Mesendoderm (in vitro differentiated cells): ENCODE measurements at regions not wholly inside any gene's neighbourhood (a gene's known extent, or its start where the extent isn't known, plus 50 kb on each side); places are given as distances from the start of the nearest gene placed in this dataset.

Source experiments
- DNase-seq: peaks from one replicate; pipeline ENCODE4 v3.0.0; 2013
- H2AK5ac ChIP-seq: 2 replicates; pipeline ENCODE4 v1.6.1; 2013; ENCODE audit warnings: low read length, inconsistent platforms
- H2BK120ac ChIP-seq: 2 replicates; pipeline ENCODE4 v1.6.1; 2013; ENCODE audit warnings: low read depth, mild to moderate bottlenecking, low read length, moderate library complexity, mixed read lengths
- H2BK15ac ChIP-seq: replicated peaks from 2 replicates; pipeline ENCODE4 v1.6.1; 2013; ENCODE audit warnings: low read depth, mild to moderate bottlenecking, moderate library complexity
- H2BK5ac ChIP-seq: 2 replicates; pipeline ENCODE4 v1.6.1; 2013; ENCODE audit warnings: low read length, inconsistent platforms
- H3K18ac ChIP-seq: 2 replicates; pipeline ENCODE4 v1.6.1; 2013; ENCODE audit warnings: mild to moderate bottlenecking, low read length, mixed read lengths
- H3K23ac ChIP-seq: one replicate; pipeline ENCODE4 v1.6.1; 2013; ENCODE audit warnings: low read length
- H3K27ac ChIP-seq: 2 replicates; pipeline ENCODE4 v1.5.1; 2013; ENCODE audit warnings: low read depth, mild to moderate bottlenecking, inconsistent platforms, low read length, moderate library complexity
- H3K27me3 ChIP-seq: 2 replicates; pipeline ENCODE4 v1.6.1; 2013; ENCODE audit warnings: low read length, control low read depth, mild to moderate bottlenecking, inconsistent platforms; ENCODE audit not compliant: insufficient read depth, poor library complexity
- H3K36me3 ChIP-seq: 2 replicates; pipeline ENCODE4 v1.6.1; 2013; ENCODE audit warnings: low read length, inconsistent platforms; ENCODE audit not compliant: control insufficient read depth, insufficient read depth
- H3K4ac ChIP-seq: one replicate; pipeline ENCODE4 v1.6.1; 2013; ENCODE audit warnings: low read depth, mild to moderate bottlenecking, low read length, moderate library complexity
- H3K4me1 ChIP-seq: 2 replicates; pipeline ENCODE4 v1.6.1; 2013; ENCODE audit warnings: low read depth, low read length, inconsistent platforms; ENCODE audit not compliant: control insufficient read depth
- H3K4me2 ChIP-seq: 2 replicates; pipeline ENCODE4 v1.6.1; 2013; ENCODE audit warnings: low read length
- H3K4me3 ChIP-seq: 2 replicates; pipeline ENCODE4 v1.5.1; 2013; ENCODE audit warnings: mild to moderate bottlenecking, low read length
- H3K56ac ChIP-seq: one replicate; pipeline ENCODE4 v1.6.1; 2013; ENCODE audit warnings: low read length
- H3K79me1 ChIP-seq: 2 replicates; pipeline ENCODE4 v1.6.1; 2013; ENCODE audit warnings: low read length, inconsistent platforms
- H3K79me2 ChIP-seq: 2 replicates; pipeline ENCODE4 v1.6.1; 2013; ENCODE audit warnings: mild to moderate bottlenecking, low read length; ENCODE audit not compliant: control insufficient read depth, insufficient read depth
- H3K9ac ChIP-seq: 2 replicates; pipeline ENCODE4 v1.6.1; 2013; ENCODE audit warnings: low read length, inconsistent platforms
- H4K5ac ChIP-seq: one replicate; pipeline ENCODE4 v1.6.1; 2013; ENCODE audit warnings: low read length
- H4K8ac ChIP-seq: one replicate; pipeline ENCODE4 v1.6.1; 2013; ENCODE audit warnings: low read depth, mild to moderate bottlenecking, control low read depth, low read length, moderate library complexity
- WGBS: extraction: QIAGEN DNeasy Blood & Tissue Kit; methylation state at CpG from one replicate; pipeline ENCODE4 v1.1.7; 2013; ENCODE audit warnings: low lambda C conversion rate, missing lambda C conversion rate; ENCODE audit not compliant: insufficient coverage; ENCODE audit errors: extremely low coverage; 5-methylcytosine and 5-hydroxymethylcytosine counted together

- H2BK15ac ChIP-seq, result no peak overlapping the region
- H3K27me3 ChIP-seq, result no peaks in the 10 kb centered on the region
- no peak overlapping the region for H3K18ac ChIP-seq
- no peak overlapping the region for H2BK120ac ChIP-seq
- no CpG with 5 or more reads among the region's 1 CpG for WGBS
- H3K9ac ChIP-seq, result no peak overlapping the region
- H4K8ac ChIP-seq, result no peak overlapping the region
- H3K4ac ChIP-seq, result no peak overlapping the region
- H4K5ac ChIP-seq, result no peak overlapping the region
- no peak overlapping the region for H3K4me3 ChIP-seq
- H3K36me3 ChIP-seq, result no peaks in the 10 kb centered on the region
- no peaks in the 10 kb centered on the region for H3K79me2 ChIP-seq
- H2BK5ac ChIP-seq, result no peak overlapping the region
- H3K27ac ChIP-seq, result no peak overlapping the region
- H2AK5ac ChIP-seq, result no peak overlapping the region
- no peak overlapping the region for H3K56ac ChIP-seq
- H3K23ac ChIP-seq, result no peak overlapping the region
- no peaks in the 10 kb centered on the region for H3K4me1 ChIP-seq
- H3K79me1 ChIP-seq, result no peaks in the 10 kb centered on the region
- no peak overlapping the region for H3K4me2 ChIP-seq
- DNase-seq, result no peak
These were observed 74.9 kb upstream of the SELENOP start for GRCh38 chr5:42886635-42887034.

DNA sequence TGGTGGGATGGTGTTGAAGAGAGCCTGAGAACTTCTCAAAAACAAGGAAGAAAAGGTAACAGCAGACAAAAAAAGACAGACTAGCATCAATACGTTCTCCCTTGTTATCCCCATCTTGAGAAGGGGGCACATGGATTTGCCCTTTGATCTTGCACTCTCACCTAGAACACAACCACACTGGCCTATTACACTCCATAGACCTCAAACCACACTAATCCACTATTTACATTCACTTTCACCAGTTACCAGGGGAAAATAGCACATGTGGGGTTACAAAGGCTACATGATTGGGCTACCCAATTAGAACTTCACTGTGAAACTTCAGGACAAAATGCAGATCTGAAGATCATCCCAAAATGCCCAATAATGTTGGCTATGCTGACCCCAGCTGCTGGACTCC lies 72.6 kb upstream of the SELENOP start:
- Histone ChIP-seq H3K9ac (no peak overlapping the region), H4K5ac (no peak overlapping the region), H2AK5ac (no peak overlapping the region), H3K4me1 (no peaks in the 10 kb centered on the region), H3K27ac (no peak overlapping the region), H2BK120ac (no peak overlapping the region), H3K4ac (no peak overlapping the region), H3K56ac (no peak overlapping the region), H3K23ac (no peak overlapping the region), H3K4me2 (no peak overlapping the region), H3K18ac (no peak overlapping the region), H3K4me3 (no peak overlapping the region), H2BK5ac (no peak overlapping the region), H4K8ac (no peak overlapping the region), H3K36me3 (no peaks in the 10 kb centered on the region), H2BK15ac (no peak overlapping the region), H3K27me3 (no peaks in the 10 kb centered on the region), H3K79me1 (no peaks in the 10 kb centered on the region), H3K79me2 (no peaks in the 10 kb centered on the region)
- no CpG with 5 or more reads among the region's 1 CpG for WGBS
- DNase-seq, result no peak

DNA sequence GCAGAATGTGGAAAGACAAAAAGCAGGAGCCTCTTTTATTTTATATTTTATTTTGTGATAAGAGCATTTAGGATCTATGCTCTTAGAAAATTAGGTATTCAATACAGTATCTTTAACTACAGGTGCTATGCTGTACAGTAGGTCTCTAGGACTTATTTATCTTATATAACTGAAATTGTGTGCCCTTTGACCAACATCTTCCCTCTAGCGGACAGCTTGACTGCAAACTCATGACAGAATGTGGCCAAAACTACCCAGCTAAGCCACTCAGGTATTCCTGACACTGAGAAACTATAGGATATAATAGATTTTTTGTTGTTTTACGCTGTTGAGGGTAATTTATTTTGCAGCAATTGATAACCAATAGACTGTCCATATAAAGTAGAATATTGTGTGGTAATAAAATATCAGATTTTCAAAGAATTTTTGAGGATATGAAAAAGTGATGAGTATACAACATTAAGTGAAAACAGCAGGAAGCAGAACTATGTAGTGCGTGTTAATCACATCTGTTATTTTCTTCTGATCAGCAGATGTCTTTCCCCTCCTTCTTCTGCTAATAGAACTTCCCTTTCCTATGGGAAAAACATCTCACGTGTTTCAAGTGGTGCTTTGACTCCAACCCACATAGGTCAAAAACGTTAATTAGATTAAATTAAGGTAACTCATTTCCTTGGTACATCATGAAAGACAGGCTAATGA lies 69.9 kb upstream of the SELENOP start:
- Histone ChIP-seq H3K27ac (no peak overlapping the region), H3K27me3 (no peaks in the 10 kb centered on the region), H3K4me2 (no peak overlapping the region), H2BK15ac (no peak overlapping the region), H2AK5ac (no peak overlapping the region), H4K5ac (no peak overlapping the region), H3K4me3 (no peak overlapping the region), H3K79me2 (no peaks in the 10 kb centered on the region), H2BK120ac (no peak overlapping the region), H3K79me1 (no peaks in the 10 kb centered on the region), H3K18ac (no peak overlapping the region), H4K8ac (no peak overlapping the region), H3K36me3 (no peaks in the 10 kb centered on the region), H3K56ac (no peak overlapping the region), H3K23ac (no peak overlapping the region), H3K4me1 (no peaks in the 10 kb centered on the region), H3K4ac (no peak overlapping the region), H3K9ac (no peak overlapping the region), H2BK5ac (no peak overlapping the region)
- WGBS, result 100% methylated on average over 1 of the region's 5 CpGs
- DNase-seq, result no peak

- no peak overlapping the region for H2BK120ac ChIP-seq
- no peak overlapping the region for H3K4me2 ChIP-seq
- no peaks in the 10 kb centered on the region for H3K79me2 ChIP-seq
- WGBS, result no CpG with 5 or more reads among the region's 1 CpG
- H3K4me3 ChIP-seq, result no peak overlapping the region
- H3K18ac ChIP-seq, result no peak overlapping the region
- no peaks in the 10 kb centered on the region for H3K4me1 ChIP-seq
- H3K79me1 ChIP-seq, result no peaks in the 10 kb centered on the region
- no peak overlapping the region for H2AK5ac ChIP-seq
- no peak for DNase-seq
- H2BK5ac ChIP-seq, result no peak overlapping the region
- no peak overlapping the region for H3K4ac ChIP-seq
- H3K9ac ChIP-seq, result no peak overlapping the region
- no peak overlapping the region for H4K8ac ChIP-seq
- H4K5ac ChIP-seq, result no peak overlapping the region
- no peak overlapping the region for H3K27ac ChIP-seq
- no peak overlapping the region for H3K56ac ChIP-seq
- H2BK15ac ChIP-seq, result no peak overlapping the region
- no peak overlapping the region for H3K23ac ChIP-seq
- no peaks in the 10 kb centered on the region for H3K27me3 ChIP-seq
- H3K36me3 ChIP-seq, result no peaks in the 10 kb centered on the region
These were observed 68.9 kb upstream of the SELENOP start for GRCh38 chr5:42880496-42881150.

DNA sequence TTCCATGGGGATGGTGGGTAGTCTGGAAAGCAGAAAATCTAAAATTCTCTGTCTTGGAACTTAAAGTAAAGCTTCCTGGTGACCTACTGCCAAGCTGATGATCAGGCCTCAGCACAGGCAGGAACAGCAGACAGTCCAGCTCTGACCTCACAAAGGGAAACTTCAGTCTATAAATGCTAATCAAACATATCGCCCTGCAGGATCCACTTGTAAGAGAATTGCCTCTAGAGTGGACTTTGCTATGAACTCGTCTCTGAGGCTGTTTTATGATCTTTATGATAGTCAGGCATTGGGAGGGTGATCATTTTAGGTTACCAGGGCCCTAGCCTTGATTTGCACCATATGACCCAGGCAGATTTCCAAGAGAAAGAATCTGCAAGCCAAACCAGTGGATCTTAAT lies 67.6 kb upstream of the SELENOP start:
- no peaks in the 10 kb centered on the region for H3K36me3 ChIP-seq
- H3K23ac ChIP-seq, result no peak overlapping the region
- no peak overlapping the region for H3K4me3 ChIP-seq
- no peak overlapping the region for H4K5ac ChIP-seq
- H3K27ac ChIP-seq, result no peak overlapping the region
- H2BK5ac ChIP-seq, result no peak overlapping the region
- H3K4me1 ChIP-seq, result no peaks in the 10 kb centered on the region
- no peak overlapping the region for H2BK15ac ChIP-seq
- H2BK120ac ChIP-seq, result no peak overlapping the region
- no peak overlapping the region for H3K9ac ChIP-seq
- no peak overlapping the region for H3K56ac ChIP-seq
- no peak overlapping the region for H2AK5ac ChIP-seq
- H3K79me2 ChIP-seq, result no peaks in the 10 kb centered on the region
- no peaks in the 10 kb centered on the region for H3K79me1 ChIP-seq
- no peak overlapping the region for H4K8ac ChIP-seq
- no peak overlapping the region for H3K4me2 ChIP-seq
- no CpG with 5 or more reads among the region's 2 CpGs for WGBS
- no peak overlapping the region for H3K18ac ChIP-seq
- H3K4ac ChIP-seq, result no peak overlapping the region
- no peak for DNase-seq
- H3K27me3 ChIP-seq, result no peaks in the 10 kb centered on the region

DNA sequence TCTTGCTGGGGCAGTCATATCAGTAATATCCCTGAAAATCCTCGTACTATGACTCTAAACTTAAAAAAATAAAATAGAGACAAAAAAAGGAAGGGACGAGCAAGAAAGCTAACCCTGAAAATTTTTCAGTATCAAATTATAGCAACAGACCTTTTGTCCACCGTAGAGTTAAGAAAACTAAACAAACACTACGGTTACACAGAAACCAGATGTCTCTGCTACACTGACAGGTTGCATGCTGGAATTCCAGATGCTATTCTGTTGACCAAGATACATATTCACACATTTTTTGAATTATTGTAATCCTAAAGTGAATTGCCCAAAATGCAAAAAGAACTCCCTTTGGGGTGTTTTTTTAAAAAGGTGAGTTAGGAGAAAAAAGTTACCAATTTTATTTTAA lies 66.9 kb upstream of the SELENOP start:
- H3K36me3 ChIP-seq, result no peaks in the 10 kb centered on the region
- H2AK5ac ChIP-seq, result no peak overlapping the region
- no CpG with 5 or more reads among the region's 4 CpGs for WGBS
- H4K5ac ChIP-seq, result no peak overlapping the region
- no peak overlapping the region for H3K18ac ChIP-seq
- H3K23ac ChIP-seq, result no peak overlapping the region
- H2BK120ac ChIP-seq, result no peak overlapping the region
- no peaks in the 10 kb centered on the region for H3K79me2 ChIP-seq
- H3K4me1 ChIP-seq, result no peaks in the 10 kb centered on the region
- no peak overlapping the region for H3K9ac ChIP-seq
- H3K4ac ChIP-seq, result no peak overlapping the region
- no peak overlapping the region for H2BK15ac ChIP-seq
- H3K56ac ChIP-seq, result no peak overlapping the region
- DNase-seq, result no peak
- H3K27ac ChIP-seq, result no peak overlapping the region
- H4K8ac ChIP-seq, result no peak overlapping the region
- H3K27me3 ChIP-seq, result no peaks in the 10 kb centered on the region
- no peak overlapping the region for H2BK5ac ChIP-seq
- no peak overlapping the region for H3K4me3 ChIP-seq
- no peaks in the 10 kb centered on the region for H3K79me1 ChIP-seq
- H3K4me2 ChIP-seq, result no peak overlapping the region
